ENCODE measurements at regions not wholly inside any gene's neighbourhood (a gene's known extent, or its start where the extent isn't known, plus 50 kb on each side); places are given as distances from the start of the nearest gene placed in this dataset.

- H3K27ac ChIP-seq, result no peak overlapping the region
- H3K9me3 ChIP-seq, result no peaks in the 10 kb centered on the region
- H3K4me3 ChIP-seq, result no peak overlapping the region
- intact Hi-C loops (cut with DNase I; ENCODE audit: low total_unique reads) (no loop called here), in situ Hi-C loops (cut with MboI; ENCODE audit: low sequenced_read_pairs in 4 of 4) (no loop called here)
- H3K4me1 ChIP-seq, result no peaks in the 10 kb centered on the region
- DNase-seq (no peak), ATAC-seq (no peak)
- no peaks in the 10 kb centered on the region for H3K27me3 ChIP-seq
- no peaks in the 10 kb centered on the region for H3K36me3 ChIP-seq
- TF ChIP-seq CTCF (IDR thresholded peaks at IDR 0.05 in 4 of 5, conservative IDR thresholded peaks at IDR 0.05 in 1 of 5) (no peak), POLR2A (IDR thresholded peaks at IDR 0.05) (no peak)
These were observed 198.0 kb downstream of the SIM1 start for GRCh38 chr6:100266494-100267401.

DNA sequence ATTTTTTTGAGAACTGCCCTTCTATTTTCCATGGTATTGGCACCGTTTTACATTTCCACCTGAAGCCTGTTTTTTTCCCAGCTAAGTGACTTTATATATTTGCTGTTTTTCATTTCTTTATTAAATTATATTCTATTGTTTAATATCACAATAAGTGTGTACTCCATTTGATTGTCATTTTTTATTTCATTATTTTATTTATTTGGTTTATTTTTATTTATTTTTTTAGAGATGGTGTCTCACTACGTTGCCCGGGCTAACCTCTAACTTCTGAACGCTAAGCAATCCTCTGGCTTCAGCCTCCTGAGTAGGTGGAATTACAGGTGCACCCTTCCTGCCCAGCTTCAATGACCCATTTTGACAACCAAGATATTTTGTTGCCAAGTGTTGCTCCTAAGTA lies 202.6 kb downstream of the SIM1 start:
- TF ChIP-seq POLR2A (IDR thresholded peaks at IDR 0.05) (no peak), CTCF (IDR thresholded peaks at IDR 0.05 in 4 of 5, conservative IDR thresholded peaks at IDR 0.05 in 1 of 5) (no peak)
- no peak overlapping the region for H3K27ac ChIP-seq
- H3K27me3 ChIP-seq, result no peaks in the 10 kb centered on the region
- H3K4me1 ChIP-seq, result no peaks in the 10 kb centered on the region
- DNase-seq (no peak), ATAC-seq (no peak)
- no peaks in the 10 kb centered on the region for H3K36me3 ChIP-seq
- no peaks in the 10 kb centered on the region for H3K9me3 ChIP-seq
- in situ Hi-C loops (cut with MboI; ENCODE audit: low sequenced_read_pairs in 4 of 4), result no loop called here
- intact Hi-C loops (cut with DNase I; ENCODE audit: low total_unique reads), result no loop called here
- no peak overlapping the region for H3K4me3 ChIP-seq

GRCh38 chr6:100261486-100261885 lies 203.2 kb downstream of the SIM1 start:
- in situ Hi-C loops (cut with MboI; ENCODE audit: low sequenced_read_pairs in 4 of 4) (no loop called here), intact Hi-C loops (cut with DNase I; ENCODE audit: low total_unique reads) (no loop called here)
- Histone ChIP-seq H3K27ac (no peak overlapping the region), H3K9me3 (no peaks in the 10 kb centered on the region), H3K27me3 (no peaks in the 10 kb centered on the region), H3K36me3 (no peaks in the 10 kb centered on the region), H3K4me3 (no peak overlapping the region), H3K4me1 (no peaks in the 10 kb centered on the region)
- TF ChIP-seq POLR2A (IDR thresholded peaks at IDR 0.05) (no peak), CTCF (IDR thresholded peaks at IDR 0.05 in 4 of 5, conservative IDR thresholded peaks at IDR 0.05 in 1 of 5) (no peak)
- ATAC-seq (no peak), DNase-seq (no peak)

DNA sequence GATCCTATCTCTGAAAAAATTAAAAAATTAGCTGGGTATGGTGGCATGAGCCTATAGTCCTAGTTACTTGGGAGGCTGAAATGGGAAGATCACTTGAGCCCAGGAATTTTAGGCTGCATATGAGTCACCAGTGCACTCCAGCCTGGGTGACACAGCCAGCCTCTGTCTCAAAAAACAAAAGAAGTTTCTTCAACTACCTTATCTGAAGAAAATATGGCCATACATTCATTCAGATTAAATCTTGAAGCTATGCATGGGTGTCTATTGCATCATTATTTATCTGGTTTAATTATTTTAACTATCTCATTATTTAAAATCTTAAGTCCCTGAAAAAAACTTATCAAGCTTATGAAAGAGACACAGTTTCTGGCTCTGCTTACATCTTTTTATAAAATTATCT lies 204.1 kb downstream of the SIM1 start:
- in situ Hi-C loops (cut with MboI; ENCODE audit: low sequenced_read_pairs in 4 of 4), result no loop called here

More for the DNA sequence above, 204.1 kb downstream of the SIM1 start:
- H3K9me3 ChIP-seq, result no peaks in the 10 kb centered on the region
- H3K27me3 ChIP-seq, result no peaks in the 10 kb centered on the region
- ATAC-seq (no peak), DNase-seq (no peak)
- TF ChIP-seq CTCF (IDR thresholded peaks at IDR 0.05 in 4 of 5, conservative IDR thresholded peaks at IDR 0.05 in 1 of 5), result no peak
- no peak for TF ChIP-seq POLR2A (IDR thresholded peaks at IDR 0.05)
- no peak overlapping the region for H3K4me3 ChIP-seq
- intact Hi-C loops (cut with DNase I; ENCODE audit: low total_unique reads), result no loop called here
- no peaks in the 10 kb centered on the region for H3K4me1 ChIP-seq
- no peak overlapping the region for H3K27ac ChIP-seq
- no peaks in the 10 kb centered on the region for H3K36me3 ChIP-seq
